GM12872 (cell line): ENCODE measurements at regions not wholly inside any gene's neighbourhood (a gene's known extent, or its start where the extent isn't known, plus 50 kb on each side); places are given as distances from the start of the nearest gene placed in this dataset.

Source experiments
- TF ChIP-seq, protein P1 (sequence below): IDR thresholded peaks from 3 replicates; pipeline ENCODE4 v1.5.1; 2011; ENCODE audit warnings: low read depth, mild to moderate bottlenecking, low read length, moderate library complexity; ENCODE audit not compliant: insufficient read depth

GRCh38 chr14:104458845-104459244, 120.7 kb upstream of the C14orf180 start:
- TF ChIP-seq, protein P1, sequence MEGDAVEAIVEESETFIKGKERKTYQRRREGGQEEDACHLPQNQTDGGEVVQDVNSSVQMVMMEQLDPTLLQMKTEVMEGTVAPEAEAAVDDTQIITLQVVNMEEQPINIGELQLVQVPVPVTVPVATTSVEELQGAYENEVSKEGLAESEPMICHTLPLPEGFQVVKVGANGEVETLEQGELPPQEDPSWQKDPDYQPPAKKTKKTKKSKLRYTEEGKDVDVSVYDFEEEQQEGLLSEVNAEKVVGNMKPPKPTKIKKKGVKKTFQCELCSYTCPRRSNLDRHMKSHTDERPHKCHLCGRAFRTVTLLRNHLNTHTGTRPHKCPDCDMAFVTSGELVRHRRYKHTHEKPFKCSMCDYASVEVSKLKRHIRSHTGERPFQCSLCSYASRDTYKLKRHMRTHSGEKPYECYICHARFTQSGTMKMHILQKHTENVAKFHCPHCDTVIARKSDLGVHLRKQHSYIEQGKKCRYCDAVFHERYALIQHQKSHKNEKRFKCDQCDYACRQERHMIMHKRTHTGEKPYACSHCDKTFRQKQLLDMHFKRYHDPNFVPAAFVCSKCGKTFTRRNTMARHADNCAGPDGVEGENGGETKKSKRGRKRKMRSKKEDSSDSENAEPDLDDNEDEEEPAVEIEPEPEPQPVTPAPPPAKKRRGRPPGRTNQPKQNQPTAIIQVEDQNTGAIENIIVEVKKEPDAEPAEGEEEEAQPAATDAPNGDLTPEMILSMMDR: no peak

DNA sequence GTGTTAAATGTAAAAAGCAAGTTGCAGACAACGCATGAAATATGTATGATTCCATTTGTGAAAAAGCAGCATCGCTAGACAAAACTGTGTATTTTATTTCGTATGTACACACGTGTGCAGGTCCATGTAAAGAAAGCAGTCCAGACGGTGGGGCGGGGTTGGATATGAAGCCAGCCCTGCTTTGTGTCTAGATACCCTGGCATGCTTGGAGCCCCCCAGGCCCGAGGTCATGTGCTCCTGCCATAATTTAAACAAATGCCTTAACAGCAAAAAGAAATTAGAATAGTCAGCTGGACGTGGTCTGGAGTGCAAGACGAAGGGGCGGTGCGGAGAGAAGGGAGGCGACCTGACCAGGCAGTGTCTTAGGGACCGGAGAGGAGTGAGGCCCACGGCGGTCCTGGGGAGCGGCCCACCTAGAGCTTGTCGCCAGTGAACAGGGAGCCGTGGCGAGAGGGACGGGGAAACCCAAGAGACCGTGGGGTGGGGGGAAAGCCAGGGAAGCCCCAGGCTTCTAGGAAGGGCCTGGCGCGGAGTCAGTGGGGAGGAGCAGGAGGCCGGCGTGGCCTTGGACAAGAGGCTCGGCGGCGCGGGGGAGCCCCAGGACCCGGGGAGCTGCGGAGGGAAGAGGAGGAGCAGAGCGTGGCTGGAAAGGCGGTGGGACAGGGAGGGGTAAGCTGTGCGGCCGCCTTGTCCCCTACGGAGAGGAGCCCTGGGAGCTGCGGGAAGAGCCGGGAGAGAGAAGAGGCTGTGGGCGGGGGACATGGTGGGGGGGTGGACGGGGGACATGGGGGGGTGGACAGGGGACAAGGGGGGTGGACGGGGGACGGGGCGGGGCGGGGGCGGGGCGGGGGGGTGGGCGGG, 118.5 kb upstream of the C14orf180 start:
- TF ChIP-seq, protein P1: no peak

GRCh38 chr14:104461676-104462449, 117.7 kb upstream of the C14orf180 start:
- TF ChIP-seq, protein P1: no peak

DNA sequence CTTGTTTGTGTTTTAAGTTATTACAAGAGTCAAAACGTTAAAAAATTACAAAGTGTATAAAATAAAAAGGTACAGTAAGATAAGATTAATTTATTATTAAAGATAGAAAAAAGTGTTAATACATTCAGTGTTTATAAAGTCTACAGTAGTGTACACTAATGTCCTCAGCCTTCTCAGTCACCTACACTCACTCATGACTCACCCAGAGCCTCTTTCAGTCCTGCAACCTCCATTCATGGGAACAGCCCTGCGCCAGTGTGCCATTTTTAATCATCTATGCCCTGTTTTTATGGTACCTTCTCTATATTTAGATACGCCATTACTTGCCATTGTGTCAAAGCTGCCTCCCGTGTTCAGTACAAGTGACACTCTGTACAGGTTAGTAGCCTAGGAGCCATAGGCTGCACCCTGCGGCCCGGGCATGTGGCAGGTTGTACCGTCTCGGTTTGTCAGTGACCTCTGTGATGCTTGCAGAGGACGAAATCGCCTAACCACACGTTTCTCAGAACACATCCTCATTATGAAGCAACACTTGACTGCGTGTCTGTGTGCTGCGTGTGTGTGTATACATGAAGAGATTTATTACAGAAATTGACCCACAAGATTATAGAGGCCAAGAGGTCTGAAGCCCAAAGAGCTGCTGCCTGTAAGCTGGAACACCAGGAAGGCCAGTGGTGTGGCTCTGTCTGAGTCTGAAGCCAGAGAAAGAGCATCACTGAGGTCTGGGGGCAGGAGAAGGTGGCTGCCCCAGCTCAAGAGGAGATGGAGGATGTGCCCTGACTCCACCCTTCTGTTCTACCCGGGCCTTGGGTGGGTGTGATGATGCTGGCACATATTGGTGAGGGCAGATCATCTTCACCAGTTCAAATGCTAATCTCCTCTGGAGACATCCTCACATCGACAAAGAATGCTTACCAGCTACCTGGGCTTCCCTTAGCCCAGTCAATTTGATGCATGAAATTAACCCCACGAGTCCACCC, 116.6 kb upstream of the C14orf180 start:
- TF ChIP-seq, protein P1: no peak

GRCh38 chr14:104464907-104465306, 114.7 kb upstream of the C14orf180 start:
- TF ChIP-seq, protein P1: no peak

DNA sequence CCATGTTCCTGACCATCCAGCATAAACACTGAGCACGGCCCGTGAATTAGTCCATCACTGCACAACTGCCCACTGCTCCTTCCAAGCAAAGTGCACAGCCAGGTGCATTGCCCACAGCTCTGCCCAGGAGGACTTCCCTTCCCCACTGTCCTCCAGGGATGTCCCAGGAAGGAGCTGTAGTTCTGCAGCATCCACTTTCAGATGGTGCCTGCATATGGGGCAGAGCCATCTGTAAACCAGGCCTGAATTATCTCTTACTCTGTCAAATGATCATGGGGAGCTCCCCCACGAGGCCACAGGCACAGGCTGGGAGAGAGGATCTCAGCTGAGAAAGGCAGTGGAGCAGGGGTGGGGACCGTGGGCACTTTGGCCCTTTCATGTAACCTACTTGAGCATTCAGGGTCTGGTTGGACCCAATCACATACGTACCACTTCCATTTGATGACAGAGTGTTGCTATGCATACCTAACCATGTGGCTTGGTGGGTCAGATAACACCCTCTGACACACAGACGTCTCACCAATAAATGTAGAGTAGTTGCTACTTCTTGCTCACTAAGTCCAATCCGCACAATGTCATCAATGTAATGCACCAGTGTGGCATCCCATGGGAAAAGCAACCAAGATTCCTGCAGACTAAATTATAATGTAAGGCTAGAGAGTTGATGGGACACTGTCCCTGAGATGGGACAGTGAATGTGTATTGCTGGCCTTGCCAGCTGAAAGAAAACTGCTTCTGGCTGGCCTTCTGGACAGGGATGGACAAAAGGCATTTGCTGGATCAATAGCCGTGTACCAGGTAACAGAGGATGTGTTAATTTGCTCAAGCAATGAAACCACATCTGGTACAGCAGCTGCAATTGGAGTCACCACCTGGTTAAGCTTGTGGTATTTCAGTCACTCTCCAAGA, 113.8 kb upstream of the C14orf180 start:
- TF ChIP-seq, protein P1: no peak
